SU-DHL-6 (cell line): ENCODE measurements at regions not wholly inside any gene's neighbourhood (a gene's known extent, or its start where the extent isn't known, plus 50 kb on each side); places are given as distances from the start of the nearest gene placed in this dataset.

Source experiments
- H2AFZ ChIP-seq: fragments of 200-600 bp; sonication (generic); 2 replicates; pipeline ENCODE4 v1.6.1; 2014; ENCODE audit warnings: low read depth, mild to moderate bottlenecking, moderate library complexity, mixed read lengths, antibody characterized with exemption, low read length; ENCODE audit not compliant: severe bottlenecking
- H3F3A ChIP-seq: fragments of 200-600 bp; shearing (Covaris generic); 2 replicates; pipeline ENCODE4 v1.6.0; 2016; ENCODE audit warnings: antibody characterized with exemption, mild to moderate bottlenecking; ENCODE audit not compliant: insufficient read depth
- H3K27ac ChIP-seq: fragments of 200-600 bp; sonication (generic); 2 replicates; pipeline ENCODE4 v1.5.1; 2016; ENCODE audit warnings: low read depth, mild to moderate bottlenecking, low read length, moderate library complexity, mixed read lengths
- H3K27me3 ChIP-seq: fragments of 200-600 bp; sonication (generic), shearing (Covaris generic); 2 replicates; pipeline ENCODE4 v1.6.0; 2014; ENCODE audit warnings: mild to moderate bottlenecking, low read length
- H3K36me3 ChIP-seq: fragments of 200-600 bp; sonication (generic); 2 replicates; pipeline ENCODE4 v1.6.1; 2014; ENCODE audit warnings: mild to moderate bottlenecking, low read length, mixed read lengths
- H3K4me2 ChIP-seq: fragments of 300-600, 200-600 bp; shearing (Covaris generic), sonication (generic); 2 replicates; pipeline ENCODE4 v1.6.0; 2014; ENCODE audit warnings: low read length, low read depth, mild to moderate bottlenecking; ENCODE audit not compliant: poor library complexity, severe bottlenecking
- H3K4me3 ChIP-seq: fragments of 200-600 bp; sonication (generic); 2 replicates; pipeline ENCODE4 v1.5.1; 2014; ENCODE audit warnings: antibody characterized with exemption, low read length, mild to moderate bottlenecking, mixed read lengths; ENCODE audit not compliant: insufficient read depth, poor library complexity, severe bottlenecking
- H3K79me2 ChIP-seq: fragments of 200-600 bp; sonication (generic); 2 replicates; pipeline ENCODE4 v1.6.1; 2014; ENCODE audit warnings: mild to moderate bottlenecking, low read length, moderate library complexity; ENCODE audit not compliant: insufficient read depth
- H3K9ac ChIP-seq: fragments of 200-600 bp; sonication (generic); 2 replicates; pipeline ENCODE4 v1.7.0; 2014; ENCODE audit warnings: mild to moderate bottlenecking, low read length
- H3K9me2 ChIP-seq: fragments of 200-600 bp; sonication (generic); replicated peaks from 2 replicates; pipeline ENCODE4 v1.6.1; 2014; ENCODE audit warnings: low read length; ENCODE audit not compliant: insufficient read depth
- H3K9me3 ChIP-seq: fragments of 200-600 bp; sonication (generic); 2 replicates; pipeline ENCODE4 v1.6.1; 2014; ENCODE audit warnings: low read length, mixed read lengths; ENCODE audit not compliant: insufficient read depth
- H4K20me1 ChIP-seq: fragments of 200-600 bp; sonication (generic); 2 replicates; pipeline ENCODE4 v1.6.1; 2014; ENCODE audit warnings: low read depth, mild to moderate bottlenecking, antibody characterized with exemption, low read length, moderate library complexity, mixed read lengths
- CTCF ChIP-seq: fragments of 200-600 bp; sonication (generic); IDR thresholded peaks from one replicate; pipeline ENCODE4 v1.5.1; 2017; ENCODE audit warnings: antibody characterized with exemption, mild to moderate bottlenecking, low read length, moderate library complexity; ENCODE audit not compliant: insufficient read depth, poor library complexity, severe bottlenecking
- EZH2phosphoT487 ChIP-seq: fragments of 200-600 bp; sonication (generic), shearing (Covaris generic); conservative IDR thresholded peaks from 2 replicates; pipeline ENCODE4 v1.6.1; 2018; ENCODE audit warnings: mild to moderate bottlenecking, antibody characterized with exemption, low read length, moderate library complexity, mixed read lengths

DNA sequence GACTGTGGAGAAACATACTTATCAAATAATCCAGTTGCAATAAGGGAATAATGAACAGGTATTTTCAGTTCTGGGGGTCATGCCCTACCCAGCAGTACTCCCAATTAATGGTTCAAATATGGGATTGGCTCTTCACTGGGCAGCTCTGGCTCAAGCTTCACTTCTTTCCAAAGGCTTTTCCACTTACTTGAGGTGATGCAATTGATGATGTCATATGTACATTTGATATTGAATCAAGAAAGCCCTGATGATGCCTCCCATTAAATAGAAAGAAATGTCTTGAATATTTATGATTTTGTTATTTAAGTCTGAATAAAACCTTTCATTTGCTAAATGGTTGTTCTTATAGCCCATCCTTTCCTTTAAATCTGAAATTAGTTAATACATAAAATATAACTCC, 789.9 kb downstream of the USP25 start:
- Histone ChIP-seq H3K9me2 (no peaks in the 10 kb centered on the region), H3F3A (no peaks in the 10 kb centered on the region), H3K27ac (no peak overlapping the region), H3K36me3 (no peaks in the 10 kb centered on the region), H4K20me1 (no peaks in the 10 kb centered on the region), H3K9ac (no peak overlapping the region), H2AFZ (no peak overlapping the region), H3K4me2 (no peak overlapping the region), H3K4me3 (no peak overlapping the region), H3K27me3 (no peaks in the 10 kb centered on the region), H3K9me3 (no peaks in the 10 kb centered on the region), H3K79me2 (no peaks in the 10 kb centered on the region)
- TF ChIP-seq EZH2phosphoT487: no peak
- TF ChIP-seq CTCF: no peak

GRCh38 chr21:16522548-16522947, 792.8 kb downstream of the USP25 start:
- H2AFZ ChIP-seq: no peak overlapping the region
- no peak for TF ChIP-seq EZH2phosphoT487
- no peak for TF ChIP-seq CTCF
- no peaks in the 10 kb centered on the region for H3K27me3 ChIP-seq
- H3K9me2 ChIP-seq: no peaks in the 10 kb centered on the region
- H3K79me2 ChIP-seq: no peaks in the 10 kb centered on the region
- no peaks in the 10 kb centered on the region for H3F3A ChIP-seq
- H3K9me3 ChIP-seq: no peaks in the 10 kb centered on the region
- no peak overlapping the region for H3K27ac ChIP-seq
- no peaks in the 10 kb centered on the region for H4K20me1 ChIP-seq
- H3K9ac ChIP-seq: no peak overlapping the region
- no peaks in the 10 kb centered on the region for H3K36me3 ChIP-seq
- no peak overlapping the region for H3K4me3 ChIP-seq
- H3K4me2 ChIP-seq: no peak overlapping the region

DNA sequence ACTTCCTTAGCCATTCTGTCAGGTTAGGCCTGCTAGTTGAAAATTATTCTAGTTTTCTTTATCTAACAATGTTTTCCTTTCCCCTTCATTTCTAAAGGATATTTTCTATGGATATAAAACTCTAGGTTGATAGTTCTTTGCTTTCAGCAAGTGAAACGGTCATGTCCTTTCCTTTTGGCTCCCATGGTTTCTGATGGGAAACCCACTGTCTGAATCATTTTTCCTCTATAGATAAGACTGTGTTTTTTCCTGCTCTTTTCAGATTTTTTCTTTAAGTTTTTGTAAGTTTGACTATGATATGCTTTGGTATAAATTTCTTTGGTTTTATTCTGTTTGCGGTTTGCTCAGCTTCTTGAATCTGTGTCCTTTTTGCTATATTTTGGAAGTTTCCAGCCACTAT, 800.9 kb downstream of the USP25 start:
- TF ChIP-seq CTCF: no peak
- no peaks in the 10 kb centered on the region for H3K36me3 ChIP-seq
- no peaks in the 10 kb centered on the region for H4K20me1 ChIP-seq
- no peaks in the 10 kb centered on the region for H3K79me2 ChIP-seq
- no peaks in the 10 kb centered on the region for H3K9me2 ChIP-seq
- H3K27ac ChIP-seq: no peak overlapping the region
- H3K4me2 ChIP-seq: no peak overlapping the region
- no peaks in the 10 kb centered on the region for H3F3A ChIP-seq
- H3K27me3 ChIP-seq: no peaks in the 10 kb centered on the region
- H2AFZ ChIP-seq: no peak overlapping the region
- no peaks in the 10 kb centered on the region for H3K9me3 ChIP-seq
- no peak overlapping the region for H3K9ac ChIP-seq
- no peak overlapping the region for H3K4me3 ChIP-seq

GRCh38 chr21:16532840-16533239, 803.1 kb downstream of the USP25 start:
- H2AFZ ChIP-seq: no peak overlapping the region

More at GRCh38 chr21:16532840-16533239, 803.1 kb downstream of the USP25 start:
- Histone ChIP-seq H3K4me2 (no peak overlapping the region), H3K9me2 (no peaks in the 10 kb centered on the region), H3K27me3 (no peaks in the 10 kb centered on the region), H3K9ac (no peak overlapping the region), H3F3A (no peaks in the 10 kb centered on the region), H3K79me2 (no peaks in the 10 kb centered on the region), H3K36me3 (no peaks in the 10 kb centered on the region), H3K9me3 (no peaks in the 10 kb centered on the region), H4K20me1 (no peaks in the 10 kb centered on the region), H3K4me3 (no peak overlapping the region), H3K27ac (no peak overlapping the region)
- TF ChIP-seq CTCF (no peak), EZH2phosphoT487 (no peak)
